Activated T-cell treated with anti-CD3 and anti-CD28 coated beads for 1 hour (primary cell): ENCODE measurements at regions not wholly inside any gene's neighbourhood (a gene's known extent, or its start where the extent isn't known, plus 50 kb on each side); places are given as distances from the start of the nearest gene placed in this dataset.
"Not testable (repeated sequence)": the region's sequence is repeated elsewhere in the genome, so short reads cannot be mapped to it uniquely, and the experiment has no call there.

ENCODE experiments used
- DNase-seq: peaks from one replicate; pipeline ENCODE4 v3.0.0-alpha.2; 2020; ENCODE audit warnings: low read depth

- DNase-seq: no peak
Measured at GRCh38 chr5:19233573-19233972, 754.4 kb downstream of the CDH18 start.

- DNase-seq: no peak
Measured at GRCh38 chr5:19235101-19235584, 752.9 kb downstream of the CDH18 start.

- DNase-seq: no peak
Measured at GRCh38 chr5:19240170-19240569, 747.8 kb downstream of the CDH18 start.

- no peak for DNase-seq
Measured at GRCh38 chr5:19241690-19242089, 746.3 kb downstream of the CDH18 start.

GRCh38 chr5:19246191-19246590 lies 741.8 kb downstream of the CDH18 start:
- DNase-seq: not testable (repeated sequence)

- no peak for DNase-seq
Measured at GRCh38 chr5:19247302-19247701, 740.7 kb downstream of the CDH18 start.

GRCh38 chr5:19256036-19256435 lies 732.0 kb downstream of the CDH18 start:
- DNase-seq: no peak

- DNase-seq: no peak
Measured at GRCh38 chr5:19258686-19259085, 729.3 kb downstream of the CDH18 start.

GRCh38 chr5:19261879-19262278 lies 726.1 kb downstream of the CDH18 start:
- no peak for DNase-seq

- no peak for DNase-seq
Measured at GRCh38 chr5:19264821-19265220, 723.2 kb downstream of the CDH18 start.

- DNase-seq: no peak
Measured at GRCh38 chr5:19266791-19267190, 721.2 kb downstream of the CDH18 start.

- DNase-seq: no peak
Measured at GRCh38 chr5:19270153-19270552, 717.8 kb downstream of the CDH18 start.

- no peak for DNase-seq
Measured at GRCh38 chr5:19274578-19274977, 713.4 kb downstream of the CDH18 start.

GRCh38 chr5:19285286-19285685 lies 702.7 kb downstream of the CDH18 start:
- no peak for DNase-seq

- not testable (repeated sequence) for DNase-seq
Measured at GRCh38 chr5:19287548-19288277, 700.3 kb downstream of the CDH18 start.

GRCh38 chr5:19288311-19288710 lies 699.7 kb downstream of the CDH18 start:
- DNase-seq: not testable (repeated sequence)

- DNase-seq: no peak
Measured at GRCh38 chr5:19297934-19298333, 690.1 kb downstream of the CDH18 start.

GRCh38 chr5:19301271-19301670 lies 686.7 kb downstream of the CDH18 start:
- no peak for DNase-seq

GRCh38 chr5:19314840-19315239 lies 673.2 kb downstream of the CDH18 start:
- DNase-seq: no peak

GRCh38 chr5:19319252-19319651 lies 668.7 kb downstream of the CDH18 start:
- no peak for DNase-seq

- DNase-seq: no peak
Measured at GRCh38 chr5:19322716-19323485, 665.1 kb downstream of the CDH18 start.

GRCh38 chr5:19334278-19334677 lies 653.7 kb downstream of the CDH18 start:
- DNase-seq: no peak

- no peak for DNase-seq
Measured at GRCh38 chr5:19342942-19343341, 645.1 kb downstream of the CDH18 start.
